SJCRH30 (cell line): ENCODE measurements at regions not wholly inside any gene's neighbourhood (a gene's known extent, or its start where the extent isn't known, plus 50 kb on each side); places are given as distances from the start of the nearest gene placed in this dataset.

Source experiments
- DNase-seq, 2 experiments: peaks; one replicate each; pipeline ENCODE4 v3.0.0-alpha.2; 2015 to 2020
- H3K27ac ChIP-seq: fragments of 250-450 bp; sonication (Bioruptor Pico); 2 replicates; pipeline ENCODE4 v1.5.1; 2020; ENCODE audit warnings: mild to moderate bottlenecking, moderate library complexity
- H3K27me3 ChIP-seq: fragments of 250-450 bp; sonication (Bioruptor Pico); 2 replicates; pipeline ENCODE4 v1.5.1; 2020; ENCODE audit warnings: mild to moderate bottlenecking, moderate library complexity
- H3K36me3 ChIP-seq: fragments of 250-450 bp; sonication (Bioruptor Pico); 2 replicates; pipeline ENCODE4 v1.5.1; 2020; ENCODE audit warnings: mild to moderate bottlenecking, moderate library complexity
- H3K4me1 ChIP-seq: fragments of 250-450 bp; sonication (Bioruptor Pico); 2 replicates; pipeline ENCODE4 v1.5.1; 2020; ENCODE audit warnings: mild to moderate bottlenecking, moderate library complexity
- H3K4me3 ChIP-seq: fragments of 250-450 bp; sonication (Bioruptor Pico); 2 replicates; pipeline ENCODE4 v1.5.1; 2020; ENCODE audit warnings: mild to moderate bottlenecking, moderate library complexity
- H3K9me3 ChIP-seq: fragments of 250-450 bp; sonication (Bioruptor Pico); replicated peaks from 2 replicates; pipeline ENCODE4 v1.5.1; 2020; ENCODE audit warnings: mild to moderate bottlenecking, moderate library complexity

- H3K27me3 ChIP-seq, result no peaks in the 10 kb centered on the region
- H3K4me3 ChIP-seq, result no peak overlapping the region
- no peak for DNase-seq
- H3K36me3 ChIP-seq, result no peaks in the 10 kb centered on the region
- no peaks in the 10 kb centered on the region for H3K4me1 ChIP-seq
- H3K9me3 ChIP-seq, result no peaks in the 10 kb centered on the region
- H3K27ac ChIP-seq, result no peak overlapping the region
These were observed 1134.0 kb upstream of the LRRN3 start for GRCh38 chr7:109956916-109957315.

GRCh38 chr7:109963741-109964140, 1127.2 kb upstream of the LRRN3 start:
- no peaks in the 10 kb centered on the region for H3K9me3 ChIP-seq
- no peak for DNase-seq
- no peaks in the 10 kb centered on the region; the same call in 1 of the 2 replicates for H3K27me3 ChIP-seq

GRCh38 chr7:109964780-109965179, 1126.1 kb upstream of the LRRN3 start:
- Histone ChIP-seq H3K36me3 (no peaks in the 10 kb centered on the region), H3K4me1 (no peaks in the 10 kb centered on the region), H3K27me3 (no peaks in the 10 kb centered on the region; the same call in 1 of the 2 replicates), H3K27ac (no peak overlapping the region), H3K4me3 (no peak overlapping the region), H3K9me3 (no peaks in the 10 kb centered on the region)
- no peak for DNase-seq

More at GRCh38 chr7:109963741-109964140, 1127.2 kb upstream of the LRRN3 start:
- Histone ChIP-seq H3K36me3 (no peaks in the 10 kb centered on the region), H3K27ac (no peak overlapping the region), H3K4me1 (no peaks in the 10 kb centered on the region), H3K4me3 (no peak overlapping the region)

GRCh38 chr7:109967406-109967805, 1123.5 kb upstream of the LRRN3 start:
- Histone ChIP-seq H3K27ac (no peak overlapping the region), H3K36me3 (no peaks in the 10 kb centered on the region), H3K27me3 (no peaks in the 10 kb centered on the region; the same call in 1 of the 2 replicates), H3K9me3 (no peaks in the 10 kb centered on the region), H3K4me3 (no peak overlapping the region), H3K4me1 (no peaks in the 10 kb centered on the region)
- DNase-seq, result no peak

- Histone ChIP-seq H3K27ac (no peak overlapping the region), H3K9me3 (no peaks in the 10 kb centered on the region), H3K4me3 (no peak overlapping the region), H3K4me1 (peaks cover 14% of the 10 kb centered on the region; the same call in 1 of the 2 replicates), H3K27me3 (no peaks in the 10 kb centered on the region), H3K36me3 (no peaks in the 10 kb centered on the region)
- DNase-seq, result no peak
These were observed 1107.3 kb upstream of the LRRN3 start for GRCh38 chr7:109983618-109984017.

GRCh38 chr7:109984729-109985128, 1106.2 kb upstream of the LRRN3 start:
- DNase-seq, result peak; percentile 14 to 37
- Histone ChIP-seq H3K27ac (no peak overlapping the region), H3K9me3 (no peaks in the 10 kb centered on the region), H3K4me1 (peaks cover 14% of the 10 kb centered on the region; the same call in 1 of the 2 replicates), H3K4me3 (no peak overlapping the region), H3K27me3 (no peaks in the 10 kb centered on the region), H3K36me3 (no peaks in the 10 kb centered on the region)

- H3K9me3 ChIP-seq, result no peaks in the 10 kb centered on the region
- DNase-seq, result peak; percentile 26 to 45
These were observed 1104.2 kb upstream of the LRRN3 start for GRCh38 chr7:109986701-109987100.

GRCh38 chr7:109996411-109996810, 1094.5 kb upstream of the LRRN3 start:
- no peak overlapping the region for H3K4me3 ChIP-seq

More at GRCh38 chr7:109986701-109987100, 1104.2 kb upstream of the LRRN3 start:
- Histone ChIP-seq H3K27me3 (no peaks in the 10 kb centered on the region), H3K4me3 (no peak overlapping the region), H3K4me1 (peaks cover 14% of the 10 kb centered on the region; the same call in 1 of the 2 replicates), H3K27ac (no peak overlapping the region), H3K36me3 (no peaks in the 10 kb centered on the region)

GRCh38 chr7:109996927-109997326, 1094.0 kb upstream of the LRRN3 start:
- no peak for DNase-seq
- Histone ChIP-seq H3K4me3 (no peak overlapping the region), H3K27me3 (no peaks in the 10 kb centered on the region), H3K4me1 (no peaks in the 10 kb centered on the region), H3K36me3 (no peaks in the 10 kb centered on the region), H3K9me3 (no peaks in the 10 kb centered on the region), H3K27ac (no peak overlapping the region)

More at GRCh38 chr7:109996411-109996810, 1094.5 kb upstream of the LRRN3 start:
- DNase-seq, result no peak
- no peaks in the 10 kb centered on the region for H3K36me3 ChIP-seq
- no peaks in the 10 kb centered on the region for H3K9me3 ChIP-seq
- H3K4me1 ChIP-seq, result no peaks in the 10 kb centered on the region
- no peaks in the 10 kb centered on the region for H3K27me3 ChIP-seq
- no peak overlapping the region for H3K27ac ChIP-seq

GRCh38 chr7:109997837-109998236, 1093.1 kb upstream of the LRRN3 start:
- DNase-seq, result no peak
- Histone ChIP-seq H3K36me3 (no peaks in the 10 kb centered on the region), H3K4me3 (no peak overlapping the region), H3K27me3 (no peaks in the 10 kb centered on the region), H3K9me3 (no peaks in the 10 kb centered on the region), H3K4me1 (no peaks in the 10 kb centered on the region), H3K27ac (no peak overlapping the region)

- DNase-seq, result peak in 1 of 2 experiments; percentile 23
- Histone ChIP-seq H3K27ac (no peak overlapping the region), H3K4me3 (no peak overlapping the region), H3K9me3 (no peaks in the 10 kb centered on the region), H3K27me3 (no peaks in the 10 kb centered on the region), H3K36me3 (no peaks in the 10 kb centered on the region), H3K4me1 (no peaks in the 10 kb centered on the region)
These were observed 1089.5 kb upstream of the LRRN3 start for GRCh38 chr7:110001254-110001938.

- H3K4me3 ChIP-seq, result no peak overlapping the region
- peaks cover 17% of the 10 kb centered on the region for H3K4me1 ChIP-seq
- H3K36me3 ChIP-seq, result no peaks in the 10 kb centered on the region
- no peaks in the 10 kb centered on the region for H3K27me3 ChIP-seq
- no peak for DNase-seq
- no peaks in the 10 kb centered on the region for H3K9me3 ChIP-seq
- H3K27ac ChIP-seq, result no peak overlapping the region
These were observed 1087.1 kb upstream of the LRRN3 start for GRCh38 chr7:110003827-110004226.

GRCh38 chr7:110007320-110008063, 1083.4 kb upstream of the LRRN3 start:
- no peaks in the 10 kb centered on the region for H3K27me3 ChIP-seq
- no peak overlapping the region for H3K4me3 ChIP-seq
- H3K4me1 ChIP-seq, result peaks cover 17% of the 10 kb centered on the region
- H3K27ac ChIP-seq, result peak overlapping the region; percentile 42
- no peaks in the 10 kb centered on the region for H3K9me3 ChIP-seq
- H3K36me3 ChIP-seq, result no peaks in the 10 kb centered on the region
- peak; percentile 32 to 70 for DNase-seq

GRCh38 chr7:110010359-110010758, 1080.6 kb upstream of the LRRN3 start:
- Histone ChIP-seq H3K4me1 (peaks cover 17% of the 10 kb centered on the region), H3K27ac (no peak overlapping the region), H3K9me3 (no peaks in the 10 kb centered on the region), H3K36me3 (no peaks in the 10 kb centered on the region), H3K4me3 (no peak overlapping the region), H3K27me3 (no peaks in the 10 kb centered on the region)
- peak in 1 of 2 experiments; percentile 14 for DNase-seq

- Histone ChIP-seq H3K9me3 (no peaks in the 10 kb centered on the region), H3K27me3 (no peaks in the 10 kb centered on the region), H3K4me1 (no peaks in the 10 kb centered on the region), H3K36me3 (no peaks in the 10 kb centered on the region), H3K4me3 (no peak overlapping the region), H3K27ac (no peak overlapping the region)
- DNase-seq, result no peak
These were observed 1073.5 kb upstream of the LRRN3 start for GRCh38 chr7:110017405-110017804.
